Posterior vena cava (tissue), 2 donors: ENCODE measurements at regions not wholly inside any gene's neighbourhood (a gene's known extent, or its start where the extent isn't known, plus 50 kb on each side); places are given as distances from the start of the nearest gene placed in this dataset.
"Not testable (repeated sequence)": the region's sequence is repeated elsewhere in the genome, so short reads cannot be mapped to it uniquely, and the experiment has no call there.

Experiments
- DNase-seq: peaks from one replicate; pipeline ENCODE4 v3.0.0-alpha.2; 2020; ENCODE audit warnings: low spot score
- intact Hi-C, 2 donors: fragments of 100-400 bp; cut with DNase I; formaldehyde crosslinking; loops; one replicate each; pipeline versions ENCODE4 v1.14.1 to v1.14.2; 2022 to 2023
- donor health status: DM: yes; HTN: yes; CAD: no.
- donor health status: DM: yes; HTN: yes; CAD: no.

DNA sequence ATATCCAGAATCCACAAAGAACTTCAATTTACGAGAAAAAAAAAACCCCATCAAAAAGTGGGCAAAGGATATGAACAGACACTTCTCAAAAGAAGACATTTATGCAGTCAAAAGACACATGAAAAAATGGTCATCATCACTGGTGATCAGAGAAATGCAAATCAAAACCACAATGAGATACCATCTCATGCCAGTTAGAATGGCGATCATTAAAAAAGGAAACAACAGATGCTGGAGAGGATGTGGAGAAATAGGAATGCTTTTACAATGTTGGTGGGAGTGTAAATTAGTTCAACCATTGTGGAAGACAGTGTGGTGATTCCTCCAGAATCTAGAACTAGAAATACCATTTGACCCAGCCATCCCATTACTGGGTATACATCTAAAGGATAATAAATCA lies 419.9 kb upstream of the DDI1 start:
- DNase-seq, intact Hi-C loops: not testable (repeated sequence)

DNA sequence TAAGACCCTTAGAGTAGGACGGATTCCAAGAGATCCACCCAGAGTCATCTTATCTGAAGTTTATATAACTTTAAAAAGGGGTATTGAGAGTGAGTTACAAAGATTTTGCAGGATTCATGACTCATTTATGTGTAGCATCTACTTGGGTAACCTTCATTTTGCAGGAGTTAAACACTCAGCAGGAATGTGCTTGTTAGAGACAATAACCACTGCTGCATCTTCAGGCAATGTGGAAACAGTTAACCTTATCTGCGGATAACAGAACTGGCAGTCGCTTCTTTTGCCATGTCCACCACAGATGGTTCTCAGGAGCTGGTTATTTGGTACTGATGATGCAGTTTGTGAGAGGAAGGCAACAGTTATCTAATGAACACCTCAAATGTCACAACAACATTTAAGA lies 417.9 kb upstream of the DDI1 start:
- DNase-seq = no peak
- intact Hi-C loops = no loop called here

- no peak for DNase-seq
- intact Hi-C loops = no loop called here
Observed at GRCh38 chr11:103619480-103619879, 417.0 kb upstream of the DDI1 start.

- no peak for DNase-seq
- intact Hi-C loops = no loop called here
Observed at GRCh38 chr11:103619938-103620337, 416.5 kb upstream of the DDI1 start.

GRCh38 chr11:103622296-103622695 lies 414.1 kb upstream of the DDI1 start:
- no peak for DNase-seq
- intact Hi-C loops = no loop called here

- intact Hi-C loops = no loop called here
- no peak for DNase-seq
Observed at GRCh38 chr11:103623933-103624332, 412.5 kb upstream of the DDI1 start.

GRCh38 chr11:103624708-103625623 lies 411.5 kb upstream of the DDI1 start:
- intact Hi-C loops = no loop called here
- DNase-seq = no peak

- intact Hi-C loops = no loop called here
- no peak for DNase-seq
Observed at GRCh38 chr11:103625624-103625965, 410.8 kb upstream of the DDI1 start.

GRCh38 chr11:103628121-103628520 lies 408.3 kb upstream of the DDI1 start:
- DNase-seq = no peak
- intact Hi-C loops = no loop called here

GRCh38 chr11:103631841-103632240 lies 404.6 kb upstream of the DDI1 start:
- intact Hi-C loops = no loop called here
- DNase-seq = no peak

DNA sequence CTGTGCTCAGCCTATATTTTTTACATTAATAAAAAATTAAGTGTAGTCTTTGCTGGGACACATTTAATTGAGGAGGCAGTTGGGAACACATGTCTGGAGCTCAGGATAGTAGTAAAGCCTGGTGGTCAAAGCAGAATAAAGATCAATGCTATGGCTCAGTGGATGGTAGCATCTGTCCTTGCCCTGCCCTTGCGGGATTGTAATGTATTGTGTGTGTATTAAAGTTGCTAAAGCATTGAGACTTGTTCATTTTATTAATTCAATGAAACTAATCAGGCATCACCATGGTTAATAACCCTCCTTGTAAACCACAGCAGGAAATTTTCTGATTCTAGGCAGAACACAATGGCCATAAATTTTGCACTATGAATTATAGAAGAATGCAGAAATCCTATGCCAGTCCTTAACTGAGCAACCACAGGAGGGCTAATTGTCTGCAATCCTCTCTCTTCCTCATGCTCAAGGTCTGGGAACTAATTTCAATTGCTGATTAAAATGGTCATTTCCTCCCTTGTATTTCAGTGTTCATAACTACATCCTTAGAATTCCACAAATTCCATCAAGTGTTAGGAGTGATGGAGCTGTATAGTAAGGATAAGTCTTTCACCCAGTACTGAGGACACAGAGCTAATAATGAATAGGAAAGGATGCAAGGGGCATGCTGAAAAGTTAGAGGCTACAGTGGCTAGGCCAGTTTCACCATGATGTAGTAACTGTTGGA lies 403.2 kb upstream of the DDI1 start:
- DNase-seq = no peak
- intact Hi-C loops = no loop called here

DNA sequence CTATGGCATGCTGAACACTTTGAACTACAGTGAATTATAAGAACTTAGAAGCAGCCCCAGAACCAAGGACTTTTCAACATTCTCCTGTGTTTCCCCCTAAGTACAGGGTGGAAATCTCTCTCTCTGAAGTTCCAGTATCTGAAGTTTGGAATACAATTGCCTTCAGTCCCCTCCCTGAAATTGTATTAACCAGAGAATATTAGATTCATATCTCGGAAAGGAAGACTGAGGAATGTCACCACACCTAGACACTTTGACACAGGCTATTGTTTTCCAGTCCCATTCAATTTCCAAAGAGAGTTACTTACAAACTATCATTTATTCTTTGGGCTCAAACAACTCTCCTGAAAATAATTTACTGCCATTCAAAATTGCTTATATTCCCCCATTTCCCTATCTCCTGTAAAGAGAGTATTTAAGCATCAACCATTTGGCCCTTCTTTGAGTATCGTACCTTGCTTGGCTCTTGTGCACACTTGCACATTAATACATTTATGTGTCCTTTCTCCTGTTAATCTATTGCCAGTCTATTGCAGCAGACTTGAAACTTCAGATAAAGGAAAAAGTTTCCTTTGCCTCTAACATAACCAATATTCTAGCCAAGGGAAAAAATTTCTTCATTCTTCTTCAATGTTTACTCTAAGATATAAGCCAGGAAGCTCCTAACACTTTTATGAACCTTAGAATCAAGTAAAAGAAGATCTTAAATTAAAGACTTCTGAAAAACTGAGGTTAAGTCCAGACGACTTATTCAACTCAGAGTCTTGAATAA lies 402.4 kb upstream of the DDI1 start:
- DNase-seq = no peak
- intact Hi-C loops = no loop called here

- intact Hi-C loops = no loop called here
- no peak for DNase-seq
Observed at GRCh38 chr11:103636232-103636631, 400.2 kb upstream of the DDI1 start.

- DNase-seq = no peak
- intact Hi-C loops = no loop called here
Observed at GRCh38 chr11:103637295-103637694, 399.1 kb upstream of the DDI1 start.

GRCh38 chr11:103637831-103638230 lies 398.6 kb upstream of the DDI1 start:
- DNase-seq = no peak
- intact Hi-C loops = no loop called here

GRCh38 chr11:103644676-103645075 lies 391.8 kb upstream of the DDI1 start:
- intact Hi-C loops = no loop called here
- no peak for DNase-seq

DNA sequence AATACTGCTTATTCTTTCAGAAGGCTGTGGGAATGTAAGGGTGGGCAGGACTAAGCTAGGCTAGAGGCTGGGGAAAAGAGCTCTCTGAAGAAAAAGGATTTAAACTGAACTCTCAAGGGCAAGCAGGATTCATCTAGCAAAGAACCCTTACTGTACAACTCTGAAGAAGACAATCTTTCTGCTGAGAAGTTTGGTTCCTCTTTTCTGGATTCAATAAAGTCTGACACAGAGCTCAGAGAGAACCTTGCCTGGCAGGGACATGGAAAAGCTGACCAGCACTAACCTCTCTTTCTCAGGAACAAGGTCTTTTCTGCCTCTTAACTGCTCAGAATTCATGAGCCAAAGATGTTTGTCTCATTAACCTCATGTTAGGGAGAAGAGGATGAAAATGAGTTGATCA lies 388.4 kb upstream of the DDI1 start:
- no peak for DNase-seq
- intact Hi-C loops = no loop called here

DNA sequence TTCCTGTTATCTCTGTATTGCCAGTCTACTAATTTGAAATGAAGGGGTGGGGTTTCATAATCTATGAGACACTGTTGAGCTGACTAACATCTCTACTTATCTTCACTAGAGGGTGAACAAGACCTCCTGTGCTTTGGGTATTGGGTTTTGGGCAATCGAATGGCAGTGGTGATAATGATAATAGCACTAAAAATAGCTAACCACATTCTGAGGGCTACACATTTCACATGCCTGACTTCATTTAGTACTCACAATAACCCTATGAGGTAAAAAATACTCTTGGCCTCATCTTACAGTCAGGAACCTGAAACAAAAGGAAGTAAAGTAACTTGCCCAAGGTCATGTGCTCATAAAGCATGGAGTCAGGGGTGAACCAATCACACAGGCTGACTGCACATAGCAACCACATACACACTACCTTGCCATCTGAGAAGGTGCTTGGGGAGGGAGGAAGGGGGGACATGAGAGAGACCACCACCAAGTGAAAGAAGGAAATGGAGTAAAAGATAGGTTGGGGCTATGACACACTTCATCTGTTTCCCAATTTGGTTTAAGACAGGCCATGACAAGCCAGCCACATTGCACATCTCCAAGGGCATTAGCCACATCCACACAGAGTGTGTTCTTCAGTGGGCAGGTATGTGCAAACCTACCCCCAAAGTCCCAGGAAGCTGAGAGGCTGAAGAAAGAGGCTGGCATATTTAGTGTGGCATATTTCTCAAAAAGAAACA lies 387.6 kb upstream of the DDI1 start:
- no peak for DNase-seq
- intact Hi-C loops = no loop called here

DNA sequence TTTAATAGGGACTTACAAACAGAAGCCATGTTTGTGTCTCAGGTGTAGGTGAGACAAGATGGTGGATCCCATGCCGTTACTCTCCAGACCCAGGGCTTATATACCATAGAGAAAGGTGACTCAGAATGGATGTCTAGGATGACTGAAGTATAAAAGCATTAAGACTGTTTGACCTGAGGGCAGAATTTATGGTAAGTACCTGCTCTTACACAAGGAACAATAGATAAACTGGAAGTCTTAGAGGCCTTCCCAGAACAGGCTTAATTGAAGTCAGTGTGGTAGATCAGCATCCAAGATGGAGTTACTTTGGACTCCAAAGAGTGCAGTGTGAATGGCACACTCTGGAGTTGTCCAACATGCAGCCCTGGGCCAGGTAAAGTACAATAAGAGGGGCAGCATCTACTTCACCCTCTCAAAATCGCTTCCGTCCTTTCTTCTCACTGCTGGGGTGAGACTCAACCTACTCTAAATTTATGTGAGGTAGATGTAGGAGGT lies 387.0 kb upstream of the DDI1 start:
- no peak for DNase-seq
- intact Hi-C loops = no loop called here
